Activated CD8-positive, alpha-beta memory T cell treated with anti-CD3 and anti-CD28 coated beads, Interleukin-2, amount 50 U/mL, for 48 hours (primary cell): ENCODE measurements at regions not wholly inside any gene's neighbourhood (a gene's known extent, or its start where the extent isn't known, plus 50 kb on each side); places are given as distances from the start of the nearest gene placed in this dataset.

Experiments used
- DNase-seq: peaks from one replicate; pipeline ENCODE4 v3.0.0-alpha.2; 2020

GRCh38 chr22:34943830-34944229 is 122.1 kb upstream of the ISX start:
- no peak for DNase-seq

GRCh38 chr22:34946339-34946985 is 119.5 kb upstream of the ISX start:
- DNase-seq: no peak

GRCh38 chr22:34950489-34950888 is 115.5 kb upstream of the ISX start:
- no peak for DNase-seq

DNA sequence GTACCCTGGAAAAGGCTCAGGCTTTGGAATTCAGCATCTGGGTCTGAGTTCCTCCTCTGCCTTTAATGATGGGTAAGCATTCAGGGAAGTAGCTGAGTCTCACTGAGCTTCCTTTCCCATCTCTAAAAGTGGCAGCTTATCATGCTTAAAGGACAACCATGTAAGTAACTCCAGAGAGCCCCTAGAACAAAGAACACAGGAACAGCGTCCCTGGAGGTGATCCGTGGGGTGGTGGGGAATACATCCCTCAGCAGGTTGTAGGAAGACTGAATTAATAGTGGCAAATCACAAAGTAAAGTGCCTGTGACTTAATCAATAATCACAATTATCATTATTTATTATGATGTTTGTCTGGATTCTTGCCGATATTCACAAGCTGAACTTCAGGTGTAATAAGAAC is 114.7 kb upstream of the ISX start:
- DNase-seq: no peak

GRCh38 chr22:34960005-34960404 is 106.0 kb upstream of the ISX start:
- no peak for DNase-seq

- no peak for DNase-seq
Measured at GRCh38 chr22:34966980-34967565, 98.9 kb upstream of the ISX start.

DNA sequence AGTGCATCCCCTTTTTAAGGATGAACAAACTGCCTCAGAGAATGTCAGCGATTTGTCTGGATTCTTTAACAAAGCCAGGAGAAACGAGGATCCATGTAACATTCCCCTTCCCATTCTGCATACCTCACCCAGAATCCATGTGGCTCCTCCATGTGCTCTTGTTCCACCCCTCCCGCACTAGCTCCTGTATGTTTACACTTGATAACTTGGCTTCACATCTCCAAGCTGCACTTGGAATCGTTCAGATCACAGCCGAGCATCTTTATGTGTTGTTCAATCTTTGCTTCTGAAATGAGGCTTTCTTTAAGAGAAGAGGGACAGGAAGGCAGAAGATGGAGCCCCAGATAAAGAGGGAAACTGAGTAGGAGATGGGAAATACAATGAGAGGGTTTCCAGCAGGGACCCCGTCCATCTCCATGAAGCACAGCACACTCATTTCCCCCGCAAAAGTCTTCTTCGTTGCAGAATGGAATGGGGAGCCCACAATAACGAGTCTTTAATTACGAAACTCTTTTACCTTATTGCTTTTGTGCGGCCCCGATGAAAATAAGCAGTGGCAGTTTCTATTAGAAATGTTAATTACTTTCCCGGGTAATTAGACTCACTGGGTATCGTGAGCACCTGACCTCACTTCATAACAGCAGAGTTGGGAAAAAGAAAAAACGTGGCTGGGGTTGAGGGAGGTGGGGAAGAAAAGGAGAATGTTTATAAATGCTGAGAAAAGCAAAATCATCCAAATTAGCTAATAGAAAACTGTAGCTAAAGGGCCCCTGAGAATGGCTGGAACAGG is 96.8 kb upstream of the ISX start:
- no peak for DNase-seq

- DNase-seq: no peak
Measured at GRCh38 chr22:34971456-34971855, 94.5 kb upstream of the ISX start.

- no peak for DNase-seq
Measured at GRCh38 chr22:34972191-34972897, 93.6 kb upstream of the ISX start.

DNA sequence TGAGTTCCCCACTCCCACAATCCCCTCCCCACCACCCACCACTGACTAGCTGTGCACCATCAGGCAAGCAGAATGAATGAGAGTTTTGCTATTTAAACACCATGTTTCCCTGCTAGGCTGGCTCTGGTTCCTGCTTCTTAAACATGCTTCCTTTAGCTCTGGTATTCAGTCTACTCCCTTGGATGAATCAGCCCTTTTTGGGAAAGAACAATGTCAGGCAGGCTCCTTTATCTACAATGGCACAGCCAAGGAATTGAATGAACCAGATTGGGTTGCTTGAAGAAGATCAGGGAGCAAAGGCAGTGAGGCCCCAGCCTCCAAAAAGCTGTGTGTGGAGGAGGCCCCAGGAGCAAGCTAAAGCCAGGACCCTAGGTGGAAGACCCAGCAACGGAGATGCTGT is 92.9 kb upstream of the ISX start:
- DNase-seq: no peak

DNA sequence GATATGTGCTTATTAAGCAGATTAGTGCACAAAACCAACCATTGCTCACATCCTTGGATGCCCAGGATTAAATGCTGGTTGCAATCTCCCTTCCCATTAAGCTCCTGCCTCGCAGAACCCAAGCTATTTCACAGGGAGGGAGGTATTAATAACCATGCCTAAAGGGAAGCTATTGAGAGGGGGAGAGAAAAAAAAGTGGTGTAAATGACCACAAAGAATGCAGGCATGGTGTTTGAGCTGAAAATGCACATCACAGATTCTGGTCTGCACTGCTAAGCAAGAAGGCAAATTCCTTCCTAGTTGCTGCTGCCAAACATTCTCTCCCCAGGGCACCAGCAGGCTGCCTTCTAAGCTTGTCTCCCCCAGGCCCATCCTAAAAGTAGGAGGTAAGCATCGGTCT is 92.0 kb upstream of the ISX start:
- DNase-seq: no peak

DNA sequence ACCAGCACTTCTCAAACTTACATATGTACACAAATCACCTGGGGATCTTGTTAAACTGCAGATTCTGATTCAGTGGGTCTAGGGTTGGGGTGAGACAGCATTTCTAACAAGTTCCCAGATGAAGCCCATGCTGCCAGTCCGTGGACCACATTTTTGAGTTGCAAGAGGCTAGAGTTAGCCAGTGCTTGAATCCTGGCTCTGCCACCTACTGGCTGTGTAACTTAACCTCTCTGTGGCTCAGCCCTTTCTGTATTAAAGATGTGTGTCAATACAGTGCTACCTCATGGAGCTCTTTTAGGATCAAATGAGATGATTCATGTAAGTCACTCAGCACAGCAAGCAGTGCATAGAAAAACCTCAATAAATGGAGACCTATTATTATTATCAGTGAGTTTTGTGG is 90.2 kb upstream of the ISX start:
- DNase-seq: no peak

- no peak for DNase-seq
Measured at GRCh38 chr22:34976474-34976873, 89.5 kb upstream of the ISX start.

DNA sequence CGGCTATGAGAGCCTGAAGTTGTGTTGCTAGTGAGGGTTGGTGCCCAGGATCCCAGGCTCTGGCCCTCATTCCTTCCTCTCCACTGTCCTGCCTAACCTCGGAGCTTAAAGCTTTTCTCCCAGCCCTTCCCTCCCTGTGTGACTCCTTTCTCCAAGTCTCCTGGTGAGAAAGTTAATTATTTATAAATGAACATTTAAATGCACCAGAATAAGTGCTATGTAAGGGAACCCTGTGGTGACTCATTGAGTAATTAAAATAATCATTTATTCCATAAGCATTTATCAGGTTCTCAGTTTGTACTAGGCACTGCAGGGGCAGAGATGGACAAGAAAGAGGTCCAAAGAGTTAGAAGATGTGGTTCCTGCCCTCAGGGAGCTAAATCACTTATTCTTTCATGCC is 89.1 kb upstream of the ISX start:
- no peak for DNase-seq

- DNase-seq: no peak
Measured at GRCh38 chr22:34986523-34986922, 79.4 kb upstream of the ISX start.

GRCh38 chr22:34992672-34993071 is 73.3 kb upstream of the ISX start:
- DNase-seq: no peak

GRCh38 chr22:34993548-34993947 is 72.4 kb upstream of the ISX start:
- DNase-seq: no peak

- DNase-seq: no peak
Measured at GRCh38 chr22:34997633-34998299, 68.2 kb upstream of the ISX start.

DNA sequence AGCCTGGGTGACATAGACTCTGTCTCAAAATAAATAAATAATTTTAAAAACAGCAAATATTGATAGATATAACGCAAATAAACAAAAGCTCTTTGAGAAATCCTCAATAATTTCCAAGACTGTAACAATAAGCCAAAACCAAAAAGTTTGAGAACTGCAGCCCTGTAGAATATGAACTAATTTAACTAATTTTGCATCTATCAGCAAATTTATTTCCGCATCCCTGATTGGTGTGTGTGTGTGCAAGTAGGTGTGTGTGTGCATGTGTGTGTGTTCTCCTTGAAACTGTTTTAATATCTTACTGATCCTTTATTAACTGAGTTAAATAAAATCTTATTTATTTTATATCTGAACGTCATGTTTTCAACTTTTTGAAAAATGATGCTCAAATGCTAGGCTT is 67.0 kb upstream of the ISX start:
- DNase-seq: no peak

GRCh38 chr22:35008213-35008612 is 57.7 kb upstream of the ISX start:
- DNase-seq: no peak

GRCh38 chr22:35010543-35010942 is 55.4 kb upstream of the ISX start:
- DNase-seq: no peak

- no peak for DNase-seq
Measured at GRCh38 chr22:35014812-35015211, 51.1 kb upstream of the ISX start.
